ENCODE measurements at regions not wholly inside any gene's neighbourhood (a gene's known extent, or its start where the extent isn't known, plus 50 kb on each side); places are given as distances from the start of the nearest gene placed in this dataset.

- 71 to 78% methylated on average over 5 of the region's 5 CpGs for WGBS, 2 donors
- no peaks in the 10 kb centered on the region for H3K9me3 ChIP-seq
- TF ChIP-seq EP300 (IDR thresholded peaks at IDR 0.05): no peak
- no peak for TF ChIP-seq POLR2A (IDR thresholded peaks at IDR 0.05)
- no peak for TF ChIP-seq CTCF (IDR thresholded peaks at IDR 0.05)
- no peaks in the 10 kb centered on the region for H3K27me3 ChIP-seq
- no peaks in the 10 kb centered on the region for H3K36me3 ChIP-seq
- no peak for DNase-seq (ENCODE audit: low spot score in 2 of 2)
- no peaks in the 10 kb centered on the region for H3K4me1 ChIP-seq
- no peak overlapping the region for H3K4me3 ChIP-seq
- no peak overlapping the region for H3K27ac ChIP-seq
Measured at GRCh38 chr2:44107086-44107740, 61.5 kb upstream of the PPM1B start.

GRCh38 chr2:44107974-44108373 is 60.7 kb upstream of the PPM1B start:
- H3K4me1 ChIP-seq: no peaks in the 10 kb centered on the region
- H3K27me3 ChIP-seq: no peaks in the 10 kb centered on the region
- TF ChIP-seq EP300 (IDR thresholded peaks at IDR 0.05): no peak
- TF ChIP-seq CTCF (IDR thresholded peaks at IDR 0.05): no peak
- no peak for TF ChIP-seq POLR2A (IDR thresholded peaks at IDR 0.05)
- 80 to 88% methylated on average over 3 of the region's 3 CpGs for WGBS, 2 donors
- H3K36me3 ChIP-seq: no peaks in the 10 kb centered on the region
- no peak overlapping the region for H3K27ac ChIP-seq
- no peak for DNase-seq (ENCODE audit: low spot score in 2 of 2)
- no peak overlapping the region for H3K4me3 ChIP-seq
- no peaks in the 10 kb centered on the region for H3K9me3 ChIP-seq

- Histone ChIP-seq H3K4me1 (no peaks in the 10 kb centered on the region), H3K36me3 (no peaks in the 10 kb centered on the region), H3K9me3 (no peaks in the 10 kb centered on the region), H3K27me3 (no peaks in the 10 kb centered on the region), H3K4me3 (no peak overlapping the region), H3K27ac (no peak overlapping the region)
- no peak for DNase-seq (ENCODE audit: low spot score in 2 of 2)
- TF ChIP-seq EP300 (IDR thresholded peaks at IDR 0.05): no peak
- TF ChIP-seq POLR2A (IDR thresholded peaks at IDR 0.05): no peak
- no peak for TF ChIP-seq CTCF (IDR thresholded peaks at IDR 0.05)
- WGBS, 2 donors: 82 to 83% methylated on average over 3 of the region's 3 CpGs
Measured at GRCh38 chr2:44109166-44109565, 59.5 kb upstream of the PPM1B start.

- 28 to 36% methylated on average over 2 of the region's 2 CpGs for WGBS, 2 donors
Measured at GRCh38 chr2:44110444-44110843, 58.2 kb upstream of the PPM1B start.

GRCh38 chr2:44112096-44112495 is 56.6 kb upstream of the PPM1B start:
- H3K36me3 ChIP-seq: no peaks in the 10 kb centered on the region
- no peaks in the 10 kb centered on the region for H3K4me1 ChIP-seq
- no peak for DNase-seq (ENCODE audit: low spot score in 2 of 2)
- H3K4me3 ChIP-seq: no peak overlapping the region
- no peaks in the 10 kb centered on the region for H3K9me3 ChIP-seq
- H3K27ac ChIP-seq: no peak overlapping the region
- no peaks in the 10 kb centered on the region for H3K27me3 ChIP-seq
- TF ChIP-seq EP300 (IDR thresholded peaks at IDR 0.05) (no peak), POLR2A (IDR thresholded peaks at IDR 0.05) (no peak), CTCF (IDR thresholded peaks at IDR 0.05) (no peak)

More at GRCh38 chr2:44110444-44110843, 58.2 kb upstream of the PPM1B start:
- Histone ChIP-seq H3K4me1 (no peaks in the 10 kb centered on the region), H3K9me3 (no peaks in the 10 kb centered on the region), H3K27me3 (no peaks in the 10 kb centered on the region), H3K36me3 (no peaks in the 10 kb centered on the region), H3K4me3 (no peak overlapping the region), H3K27ac (no peak overlapping the region)
- TF ChIP-seq CTCF (IDR thresholded peaks at IDR 0.05) (no peak), POLR2A (IDR thresholded peaks at IDR 0.05) (no peak), EP300 (IDR thresholded peaks at IDR 0.05) (no peak)
- DNase-seq (ENCODE audit: low spot score in 2 of 2): no peak
